SK-N-MC (cell line): ENCODE measurements at regions not wholly inside any gene's neighbourhood (a gene's known extent, or its start where the extent isn't known, plus 50 kb on each side); places are given as distances from the start of the nearest gene placed in this dataset.

Experiments used
- EZH2 ChIP-seq: fragments of 200-600 bp; sonication (generic); IDR thresholded peaks from one replicate; pipeline ENCODE4 v1.6.1; 2017; ENCODE audit warnings: antibody characterized with exemption
- POLR2AphosphoS5 ChIP-seq: IDR thresholded peaks from 2 replicates; pipeline ENCODE4 v1.6.1; 2012; ENCODE audit warnings: mild to moderate bottlenecking, low read depth, low read length, borderline replicate concordance

DNA sequence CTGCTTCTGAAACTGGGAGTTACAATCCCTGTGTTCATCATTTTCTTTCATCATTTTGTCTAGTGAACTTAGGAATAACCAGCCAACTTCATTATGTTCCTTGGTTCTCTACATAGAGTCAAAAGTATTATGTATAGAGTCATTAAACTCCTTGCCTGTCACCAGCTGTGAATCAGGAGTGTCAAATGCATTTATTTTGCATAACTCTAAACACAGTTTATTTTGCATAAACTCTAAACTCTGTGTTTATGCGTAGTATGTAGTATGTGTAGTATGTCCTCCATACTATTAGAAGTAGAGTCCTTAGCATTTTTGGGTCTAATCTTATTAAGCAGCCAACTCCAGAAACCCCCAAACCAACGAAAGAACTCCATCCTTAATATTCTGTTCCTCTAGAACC, 164.4 kb downstream of the EVA1A start:
- TF ChIP-seq EZH2 (no peak), POLR2AphosphoS5 (no peak)
